DMS153 treated with DMSO at 0.1 percent for 48 hours (cell line): ENCODE measurements at regions not wholly inside any gene's neighbourhood (a gene's known extent, or its start where the extent isn't known, plus 50 kb on each side); places are given as distances from the start of the nearest gene placed in this dataset.

Source experiments
- DNase-seq: peaks from one replicate; lab custom pipeline; 2025; ENCODE audit not compliant: unreplicated experiment; lab: John Stamatoyannopoulos, UW

GRCh38 chr3:59450946-59451763, 401.3 kb upstream of the CFAP20DC start:
- DNase-seq: no peak

- DNase-seq: no peak
Observed at GRCh38 chr3:59450437-59450836, 400.6 kb upstream of the CFAP20DC start.

DNA sequence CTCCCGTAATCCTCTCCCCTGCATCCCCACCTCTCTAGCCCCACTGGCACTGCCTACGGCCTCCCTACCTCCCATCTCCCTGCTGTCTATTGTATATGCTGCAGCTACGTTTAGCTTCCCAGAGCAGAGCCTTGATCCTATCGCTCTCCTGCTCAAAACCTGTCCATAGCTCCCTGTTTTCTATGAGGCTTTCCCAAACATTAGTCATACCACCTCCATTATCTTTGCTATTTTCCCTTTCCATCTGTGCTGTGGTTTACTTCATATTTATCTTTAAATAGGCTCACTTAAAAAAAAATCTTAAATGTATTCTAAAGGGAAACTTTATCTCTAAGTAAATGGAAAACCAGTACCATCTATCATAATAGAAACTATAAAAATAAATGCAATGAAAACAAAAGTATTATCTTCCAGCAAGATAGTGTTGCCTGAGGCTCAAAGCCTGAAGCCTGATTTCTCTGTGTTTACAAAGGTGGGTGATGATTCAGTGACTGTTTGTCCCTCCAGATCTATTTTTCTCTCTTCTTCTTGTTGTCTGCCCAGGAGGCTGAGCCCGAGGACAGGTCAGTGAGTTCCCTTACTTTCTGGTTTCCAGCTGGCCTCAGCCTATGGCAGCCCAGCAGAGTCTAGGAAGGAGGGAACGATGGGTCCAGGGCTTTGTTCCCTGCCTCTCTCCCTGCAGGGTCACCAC, 397.1 kb upstream of the CFAP20DC start:
- peak; percentile 11 for DNase-seq

DNA sequence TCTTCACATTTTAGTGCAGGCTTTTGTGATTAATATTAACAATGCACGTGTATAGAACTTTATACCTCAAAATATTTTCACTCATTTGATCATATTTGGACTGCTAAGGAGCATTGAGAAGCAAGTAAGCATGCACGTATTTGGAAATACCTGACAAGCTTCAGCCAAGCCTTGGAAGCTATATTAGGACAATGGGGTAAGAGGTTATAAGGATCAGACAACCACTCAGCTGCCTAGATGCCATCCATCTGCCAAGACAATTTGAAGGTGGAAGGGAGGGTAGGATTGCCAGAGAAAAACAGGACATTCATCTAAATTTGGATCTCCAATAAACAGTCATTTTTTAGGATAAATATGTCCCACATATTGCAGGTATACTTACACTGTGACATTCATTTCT, 394.9 kb upstream of the CFAP20DC start:
- DNase-seq: no peak

DNA sequence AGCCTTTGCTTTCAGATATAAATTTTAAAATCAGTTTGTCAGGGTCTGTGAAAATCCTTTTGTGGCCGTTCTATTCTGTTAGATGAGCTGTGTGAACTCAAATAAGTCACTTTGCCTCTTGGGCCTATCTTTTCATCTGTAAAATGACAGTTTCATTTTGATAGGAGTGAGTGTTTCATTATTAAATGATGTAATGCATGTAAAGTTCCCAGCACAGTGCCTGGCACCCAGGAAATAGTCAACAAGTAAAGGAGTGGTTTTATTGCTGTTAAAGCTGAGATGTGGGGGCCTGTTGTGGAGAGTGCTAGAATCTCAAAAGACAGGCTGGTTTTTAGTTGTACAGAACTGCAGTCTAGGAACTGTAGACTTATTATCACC, 394.5 kb upstream of the CFAP20DC start:
- no peak for DNase-seq

GRCh38 chr3:59443618-59444293, 393.9 kb upstream of the CFAP20DC start:
- DNase-seq: no peak

- DNase-seq: no peak
Observed at GRCh38 chr3:59442046-59442445, 392.2 kb upstream of the CFAP20DC start.

GRCh38 chr3:59440285-59441028, 390.6 kb upstream of the CFAP20DC start:
- DNase-seq: no peak

DNA sequence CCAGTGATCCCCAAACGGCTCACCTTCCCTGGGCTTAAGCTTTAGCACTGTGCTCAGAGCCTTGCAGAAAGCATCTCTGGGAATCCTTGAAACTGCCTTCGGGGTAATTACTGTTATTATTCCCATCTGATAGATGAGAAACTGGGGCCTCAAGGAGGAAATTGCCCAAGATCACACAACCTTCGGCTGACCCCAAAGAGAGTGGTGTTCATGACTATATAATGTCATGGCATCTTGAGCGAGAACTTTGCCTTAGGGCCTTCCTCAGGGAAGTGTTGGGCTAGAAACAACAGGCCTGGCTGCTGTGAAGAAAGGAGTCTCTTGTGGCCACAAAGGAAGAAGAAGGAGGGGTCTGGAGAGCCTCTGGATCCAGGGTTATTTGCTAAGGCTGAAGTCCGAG, 388.7 kb upstream of the CFAP20DC start:
- DNase-seq: no peak

GRCh38 chr3:59436164-59436958, 386.5 kb upstream of the CFAP20DC start:
- DNase-seq: peak; percentile 16

DNA sequence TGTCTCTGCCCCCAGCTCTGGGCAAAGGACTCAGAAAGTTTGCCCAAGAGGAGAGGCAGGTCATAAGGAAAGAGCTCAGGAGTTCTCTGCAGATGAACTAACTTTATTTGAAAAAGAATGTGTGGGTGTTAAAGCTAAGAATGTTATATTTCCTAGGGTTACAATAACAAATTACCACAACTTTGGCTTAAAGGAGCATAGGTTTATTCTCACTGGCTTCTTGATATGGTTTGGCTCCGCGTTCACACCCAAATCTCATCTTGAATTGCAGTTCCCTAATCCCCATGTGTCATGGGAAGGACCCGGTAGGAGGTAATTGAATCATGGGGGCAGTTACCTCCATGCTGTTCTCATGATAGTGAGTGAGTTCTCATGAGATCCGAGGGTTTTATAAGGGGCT, 383.7 kb upstream of the CFAP20DC start:
- no peak for DNase-seq

DNA sequence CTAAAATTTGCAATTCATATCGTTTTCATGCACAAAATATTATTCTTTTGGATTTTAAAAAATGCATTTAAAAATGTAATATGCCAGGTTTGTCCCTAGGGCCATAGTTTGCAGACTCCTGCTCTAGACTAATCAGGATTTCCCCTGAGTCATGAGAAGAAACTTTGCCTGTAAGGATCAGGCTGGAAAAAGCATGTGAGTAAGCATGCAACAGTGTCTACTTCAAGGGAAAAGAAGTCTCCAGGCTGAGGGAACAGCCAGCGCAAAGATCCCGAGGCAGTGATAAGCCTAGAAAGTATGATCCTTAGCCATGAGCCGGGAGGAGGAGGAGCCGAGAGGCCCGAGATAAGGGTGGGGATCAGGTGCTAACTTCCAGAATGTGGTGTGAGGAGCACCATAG, 382.8 kb upstream of the CFAP20DC start:
- no peak for DNase-seq

DNA sequence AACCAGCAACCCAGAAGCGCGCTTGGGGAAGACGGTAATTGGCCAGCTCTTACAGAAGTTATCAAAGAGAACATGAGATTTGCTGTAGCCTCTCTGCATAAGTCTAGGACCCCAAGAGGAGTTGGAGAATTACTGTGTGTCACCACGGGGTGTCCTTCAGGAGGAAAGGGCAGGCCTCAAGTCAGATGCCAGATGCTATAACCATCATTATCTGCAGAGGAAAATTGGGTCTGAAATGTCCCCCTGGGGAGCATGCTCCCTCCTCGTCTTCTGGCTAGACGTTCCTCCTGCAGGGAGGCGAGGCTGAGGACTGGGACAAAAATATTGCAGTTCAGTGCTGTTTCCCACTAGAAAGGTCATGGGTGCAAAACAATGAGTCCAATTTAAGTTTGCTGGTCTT, 380.5 kb upstream of the CFAP20DC start:
- no peak for DNase-seq

DNA sequence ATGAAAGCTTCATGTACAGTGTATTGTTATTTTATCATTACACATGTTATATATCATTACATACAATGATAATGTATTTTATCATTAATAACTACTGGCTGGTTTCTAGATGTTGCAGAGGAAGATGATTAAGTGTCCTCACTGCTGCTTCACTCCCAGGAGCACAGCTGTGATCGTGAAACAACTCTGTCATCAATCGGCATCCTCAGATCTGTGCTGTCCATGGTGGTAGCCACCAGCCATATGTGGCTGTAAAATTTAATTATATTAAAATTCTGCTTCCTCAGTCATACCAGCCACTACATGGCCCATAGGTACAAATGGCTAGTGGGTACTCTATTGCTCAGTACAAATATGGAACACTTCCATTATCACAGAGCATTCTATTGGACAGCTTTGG, 379.4 kb upstream of the CFAP20DC start:
- DNase-seq: no peak

DNA sequence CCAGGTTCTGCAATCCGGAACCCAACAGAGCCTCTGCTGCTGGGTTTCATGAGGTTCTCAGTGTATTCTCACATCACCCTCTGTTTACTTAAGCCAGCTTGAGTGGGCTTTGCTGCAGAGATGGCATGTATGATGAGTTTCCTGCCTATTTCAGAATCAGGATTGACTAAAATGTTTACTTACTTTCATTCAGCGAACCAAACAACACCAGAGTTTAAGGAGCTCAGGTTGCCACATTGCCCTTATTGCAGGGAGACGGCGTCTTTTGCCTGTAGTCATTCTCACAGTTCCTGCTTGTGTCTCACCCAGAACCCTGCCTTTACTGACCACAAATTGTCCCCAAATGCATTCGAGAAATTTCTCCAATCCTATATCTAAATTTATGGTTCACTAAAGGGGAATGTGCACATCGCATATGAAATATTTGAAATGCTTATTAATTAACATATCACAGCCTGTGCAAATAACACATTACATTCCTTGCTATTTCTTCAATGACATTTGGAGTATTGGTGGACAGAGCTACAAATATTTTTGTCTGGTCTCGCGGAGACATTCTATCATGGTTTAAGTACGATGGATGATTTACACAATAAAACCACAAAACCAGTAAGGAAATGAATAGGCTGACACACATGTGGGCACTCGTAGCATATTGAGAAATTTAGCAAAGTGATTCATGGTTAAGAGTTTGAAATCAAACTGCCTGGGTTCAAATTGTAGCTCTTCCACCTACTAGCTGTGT, 377.2 kb upstream of the CFAP20DC start:
- DNase-seq: no peak

DNA sequence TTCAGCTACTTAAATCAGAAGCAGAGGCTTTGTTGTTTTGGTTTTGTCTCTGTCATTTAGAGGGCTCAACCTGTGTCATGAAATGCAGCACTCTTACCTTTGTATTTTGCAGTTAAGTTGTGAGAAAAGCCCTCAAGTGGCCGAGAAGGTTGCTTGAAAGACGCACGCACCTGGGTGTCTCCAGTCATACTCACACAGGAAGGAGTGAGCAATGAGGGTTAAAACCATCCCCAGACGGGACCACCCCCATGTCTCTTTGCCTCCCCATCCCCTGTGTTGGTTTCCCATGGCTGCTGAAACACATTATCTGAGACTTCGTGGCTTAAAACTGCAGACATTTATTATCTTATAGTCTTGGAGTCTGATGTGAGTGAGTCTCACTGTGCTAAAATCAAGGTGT, 376.1 kb upstream of the CFAP20DC start:
- DNase-seq: no peak

- no peak for DNase-seq
Observed at GRCh38 chr3:59425371-59425770, 375.5 kb upstream of the CFAP20DC start.

DNA sequence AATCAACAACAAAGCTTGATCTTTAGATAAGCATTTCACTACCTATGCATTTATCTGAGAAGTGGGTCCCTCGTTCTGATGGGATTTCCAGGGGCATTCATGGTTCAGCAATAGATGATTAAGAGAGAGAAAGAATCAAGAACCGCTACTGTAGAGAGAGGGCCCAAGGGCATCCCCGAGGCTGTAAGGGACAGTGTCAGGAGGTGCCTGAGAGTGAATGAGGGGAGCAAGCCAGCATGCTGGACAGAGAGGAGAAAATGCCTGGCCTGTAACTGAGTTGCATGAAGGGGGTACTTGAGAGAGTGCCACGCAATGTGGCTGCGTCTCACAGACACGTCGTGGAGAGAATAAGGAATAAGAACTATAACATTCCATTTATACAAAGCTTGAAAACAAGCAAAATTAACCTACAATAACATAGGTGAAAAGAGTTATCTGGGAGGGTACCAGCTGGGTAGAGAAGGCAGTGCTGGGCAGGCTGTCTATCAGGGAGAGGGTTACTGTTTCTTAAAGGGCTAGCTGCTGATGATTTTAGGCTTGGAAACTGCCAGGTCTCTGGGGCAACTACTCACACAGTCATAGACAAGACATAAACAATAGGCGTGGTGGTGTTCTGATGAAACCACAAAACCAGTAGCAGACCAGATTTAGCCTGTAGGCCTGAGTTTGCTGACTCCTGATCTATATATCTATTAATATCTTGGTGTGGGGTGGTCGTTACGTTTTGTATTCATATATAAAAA, 374.6 kb upstream of the CFAP20DC start:
- no peak for DNase-seq

DNA sequence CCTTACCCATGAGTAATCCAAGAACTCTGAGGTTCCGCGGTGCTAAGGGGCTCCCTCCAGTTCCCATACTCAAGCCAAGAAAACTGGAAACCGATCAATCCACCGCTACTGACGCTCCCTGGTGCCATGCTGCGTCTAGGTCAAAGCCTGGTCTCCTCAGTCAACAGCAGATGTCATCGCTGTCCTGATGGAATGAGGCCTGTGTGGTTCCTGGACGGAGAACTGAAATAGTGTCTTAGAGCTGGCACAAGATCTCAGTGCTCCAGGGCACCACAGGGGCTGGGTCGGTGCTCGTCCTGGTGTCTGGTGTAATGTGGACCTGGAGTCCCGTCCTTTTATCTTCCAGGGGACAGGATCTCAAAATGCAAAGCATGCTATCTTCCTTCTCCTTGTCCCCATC, 373.9 kb upstream of the CFAP20DC start:
- DNase-seq: no peak
